Peyer's patch (tissue), 4 donors: ENCODE measurements at regions not wholly inside any gene's neighbourhood (a gene's known extent, or its start where the extent isn't known, plus 50 kb on each side); places are given as distances from the start of the nearest gene placed in this dataset.

ENCODE experiments used
- CTCF ChIP-seq, 6 experiments: fragments of 450-650 bp in 4 of 6; fragments of 200-600 bp in 2 of 6; sonication (generic) in 1 of 6; IDR thresholded peaks; one replicate each; pipeline ENCODE4 v1.5.1; 2017 to 2019; ENCODE audit warnings: antibody characterized with exemption in 6 of 6, mild to moderate bottlenecking in 3 of 6, moderate library complexity in 1 of 6
- POLR2A ChIP-seq, 2 donors: fragments of 450-650 bp; IDR thresholded peaks; one replicate each; pipeline ENCODE4 v1.5.1; 2017; ENCODE audit warnings: antibody characterized with exemption in 2 of 2, mild to moderate bottlenecking in 2 of 2, moderate library complexity in 2 of 2

- no peak for TF ChIP-seq CTCF (IDR thresholded peaks at IDR 0.05)
- no peak for TF ChIP-seq POLR2A (IDR thresholded peaks at IDR 0.05)
Observed at GRCh38 chr9:30198463-30199309, 2185.8 kb upstream of the ACO1 start.
